Keratinocyte (primary cell): ENCODE measurements at regions not wholly inside any gene's neighbourhood (a gene's known extent, or its start where the extent isn't known, plus 50 kb on each side); places are given as distances from the start of the nearest gene placed in this dataset.

Source experiments
- DNase-seq: peaks from one replicate; pipeline ENCODE4 v3.0.0-alpha.2; 2011; ENCODE audit warnings: low read depth, missing footprints, low spot score
- FAIRE-seq: peaks from 2 replicates; lab custom pipeline; 2011; peaks lifted over from hg19 to GRCh38; lab: Jason Lieb, UNC
- H2AFZ ChIP-seq: 2 replicates; pipeline ENCODE4 v1.6.0; 2012; ENCODE audit warnings: low read length, control low read depth, inconsistent platforms; ENCODE audit not compliant: control insufficient read depth
- H3K27ac ChIP-seq: 2 replicates; pipeline ENCODE4 v1.5.1; 2011; ENCODE audit warnings: low read length; ENCODE audit not compliant: control insufficient read depth, insufficient read depth
- H3K27me3 ChIP-seq: 3 replicates; pipeline ENCODE4 v1.6.0; 2011; ENCODE audit warnings: low read length; ENCODE audit not compliant: control insufficient read depth, insufficient read depth; ENCODE audit errors: extremely low read depth
- H3K36me3 ChIP-seq, 2 experiments: 2 replicates in 1 of 2; 3 replicates in 1 of 2; pipeline ENCODE4 v1.5.1; 2011; ENCODE audit warnings: low read length in 2 of 2, mild to moderate bottlenecking in 1 of 2; ENCODE audit not compliant: control insufficient read depth in 2 of 2, insufficient read depth in 2 of 2; ENCODE audit errors: extremely low read depth in 1 of 2
- H3K4me1 ChIP-seq: 3 replicates; pipeline ENCODE4 v1.5.1; 2011; ENCODE audit warnings: low read length; ENCODE audit not compliant: control insufficient read depth, insufficient read depth; ENCODE audit errors: extremely low read depth
- H3K4me2 ChIP-seq: 3 replicates; pipeline ENCODE4 v1.6.0; 2011; ENCODE audit warnings: low read depth, low read length; ENCODE audit not compliant: control insufficient read depth, insufficient read depth; ENCODE audit errors: extremely low read depth
- H3K4me3 ChIP-seq, 3 experiments: fragments of 200-600 bp in 1 of 3; sonication (generic) in 1 of 3; 2 replicates in 2 of 3; 3 replicates in 1 of 3; pipeline ENCODE4 v1.5.1; 2011 to 2016; ENCODE audit warnings: low read length in 3 of 3, mild to moderate bottlenecking in 3 of 3, control low read depth in 2 of 3, inconsistent platforms in 1 of 3, low read depth in 1 of 3, mixed read lengths in 1 of 3, mixed run types in 1 of 3, moderate library complexity in 1 of 3; ENCODE audit not compliant: control insufficient read depth in 2 of 3, insufficient read depth in 2 of 3; ENCODE audit errors: extremely low read depth in 1 of 3
- H3K79me2 ChIP-seq: 2 replicates; pipeline ENCODE4 v1.6.0; 2012; ENCODE audit warnings: low read length; ENCODE audit not compliant: control insufficient read depth, insufficient read depth
- H3K9ac ChIP-seq: 3 replicates; pipeline ENCODE4 v1.6.0; 2011; ENCODE audit warnings: low read length; ENCODE audit not compliant: control insufficient read depth, insufficient read depth; ENCODE audit errors: extremely low read depth
- H3K9me1 ChIP-seq: 3 replicates; pipeline ENCODE4 v1.6.0; 2011; ENCODE audit warnings: low read length; ENCODE audit not compliant: control insufficient read depth, insufficient read depth; ENCODE audit errors: extremely low read depth
- H3K9me3 ChIP-seq: 2 replicates; pipeline ENCODE4 v1.5.1; 2012; ENCODE audit warnings: low read depth, low read length; ENCODE audit not compliant: control insufficient read depth
- H4K20me1 ChIP-seq: 3 replicates; pipeline ENCODE4 v1.6.0; 2011; ENCODE audit warnings: low read length; ENCODE audit not compliant: control insufficient read depth, insufficient read depth; ENCODE audit errors: extremely low read depth
- EZH2 ChIP-seq: IDR thresholded peaks from one replicate; pipeline ENCODE4 v1.6.1; 2012; ENCODE audit warnings: inconsistent platforms, mild to moderate bottlenecking, low read length, moderate library complexity
- dilution Hi-C: fragments of 300-500 bp; cut with MboI; formaldehyde crosslinking; loops from one replicate; pipeline ENCODE4 v1.7.0; 2020; ENCODE audit warnings: low sequenced_read_pairs; ENCODE audit not compliant: extremely low pct_ligation_motif_present
- TF ChIP-seq, protein P1 (sequence below), 3 experiments: IDR thresholded peaks in 1 of 3; conservative IDR thresholded peaks in 1 of 3; optimal IDR thresholded peaks in 1 of 3; 2 replicates in 2 of 3; 3 replicates in 1 of 3; pipeline versions ENCODE3 to v1.5.1; 2011; ENCODE audit warnings: low read length in 3 of 3, mild to moderate bottlenecking in 3 of 3, moderate library complexity in 2 of 3, control low read depth in 1 of 3, inconsistent platforms in 1 of 3; ENCODE audit not compliant: insufficient read depth in 2 of 3; ENCODE audit errors: extremely low read depth in 1 of 3

DNA sequence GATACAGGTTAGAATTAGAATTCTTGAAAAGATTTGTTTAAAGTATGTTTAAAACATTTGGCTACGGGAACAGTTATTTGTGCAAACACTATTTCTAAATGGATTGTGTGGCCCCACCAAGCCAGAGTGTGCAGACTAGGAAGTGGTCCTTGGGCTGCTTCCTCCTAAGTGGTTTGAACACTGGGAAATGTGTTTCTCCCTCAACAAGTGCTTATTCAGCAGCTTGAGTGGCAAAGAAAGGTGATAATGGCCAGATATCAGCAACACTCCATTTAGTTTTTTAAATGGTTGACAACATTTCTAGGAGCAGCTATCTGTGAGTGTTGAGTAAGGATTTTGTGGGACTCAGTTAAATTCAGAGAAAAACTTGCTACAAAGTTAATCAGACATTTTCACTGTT, 141.4 kb upstream of the LNX1 start:
- no peak for DNase-seq
- Histone ChIP-seq H3K27ac (no peak overlapping the region), H3K9me3 (no peaks in the 10 kb centered on the region), H3K9ac (no peak overlapping the region), H3K36me3 (no peaks in the 10 kb centered on the region), H3K4me3 (no peak overlapping the region), H2AFZ (no peak overlapping the region), H3K79me2 (no peaks in the 10 kb centered on the region), H3K4me1 (peaks cover 12% of the 10 kb centered on the region), H3K27me3 (no peaks in the 10 kb centered on the region), H4K20me1 (no peaks in the 10 kb centered on the region), H3K4me2 (no peak overlapping the region), H3K9me1 (no peaks in the 10 kb centered on the region)
- dilution Hi-C loops = no loop called here
- no peak for FAIRE-seq
- no peak for TF ChIP-seq EZH2
- TF ChIP-seq, protein P1, sequence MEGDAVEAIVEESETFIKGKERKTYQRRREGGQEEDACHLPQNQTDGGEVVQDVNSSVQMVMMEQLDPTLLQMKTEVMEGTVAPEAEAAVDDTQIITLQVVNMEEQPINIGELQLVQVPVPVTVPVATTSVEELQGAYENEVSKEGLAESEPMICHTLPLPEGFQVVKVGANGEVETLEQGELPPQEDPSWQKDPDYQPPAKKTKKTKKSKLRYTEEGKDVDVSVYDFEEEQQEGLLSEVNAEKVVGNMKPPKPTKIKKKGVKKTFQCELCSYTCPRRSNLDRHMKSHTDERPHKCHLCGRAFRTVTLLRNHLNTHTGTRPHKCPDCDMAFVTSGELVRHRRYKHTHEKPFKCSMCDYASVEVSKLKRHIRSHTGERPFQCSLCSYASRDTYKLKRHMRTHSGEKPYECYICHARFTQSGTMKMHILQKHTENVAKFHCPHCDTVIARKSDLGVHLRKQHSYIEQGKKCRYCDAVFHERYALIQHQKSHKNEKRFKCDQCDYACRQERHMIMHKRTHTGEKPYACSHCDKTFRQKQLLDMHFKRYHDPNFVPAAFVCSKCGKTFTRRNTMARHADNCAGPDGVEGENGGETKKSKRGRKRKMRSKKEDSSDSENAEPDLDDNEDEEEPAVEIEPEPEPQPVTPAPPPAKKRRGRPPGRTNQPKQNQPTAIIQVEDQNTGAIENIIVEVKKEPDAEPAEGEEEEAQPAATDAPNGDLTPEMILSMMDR (optimal IDR thresholded peaks at IDR 0.05 in 1 of 3, IDR thresholded peaks at IDR 0.05 in 1 of 3, conservative IDR thresholded peaks at IDR 0.05 in 1 of 3; ENCODE audit: extremely low read depth in 1 of 3, insufficient read depth in 2 of 3, low read length in 3 of 3) = no peak

DNA sequence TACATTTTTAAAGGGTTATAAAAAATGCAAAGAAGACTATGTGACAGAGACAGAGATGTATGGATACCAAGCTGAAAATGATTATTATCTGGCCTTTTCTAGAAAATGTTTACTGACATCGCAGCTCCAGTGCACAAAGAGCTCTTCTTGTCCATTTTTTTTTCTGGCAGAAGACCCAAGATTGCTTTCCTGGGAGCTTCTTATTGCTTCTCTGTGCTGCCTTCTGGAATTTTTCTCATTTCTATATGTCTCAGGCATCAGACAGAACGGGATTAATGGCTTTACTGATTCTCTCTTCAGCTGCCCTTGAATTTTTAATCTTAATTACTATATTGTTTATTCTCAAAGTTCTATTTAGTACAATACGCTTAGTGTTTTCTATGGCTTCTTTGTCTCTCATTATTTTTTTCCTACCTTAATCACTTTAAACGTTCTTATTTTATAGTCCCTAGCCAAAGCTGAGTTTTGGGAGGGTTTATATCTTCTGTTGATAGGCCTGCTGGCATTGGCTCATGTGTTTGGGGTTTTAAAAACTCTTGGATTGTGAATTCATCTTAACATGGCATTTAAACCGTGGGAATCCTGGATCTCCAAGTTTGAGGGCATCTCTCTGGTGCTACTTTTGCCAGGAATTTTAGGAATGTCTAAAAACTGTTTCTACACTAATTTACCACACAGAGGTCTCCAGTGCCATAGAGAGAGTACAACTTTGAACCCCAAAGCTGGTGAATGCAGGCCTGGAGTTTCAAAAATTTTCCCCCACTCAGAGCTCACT, 138.9 kb upstream of the LNX1 start:
- Histone ChIP-seq H2AFZ (no peak overlapping the region), H3K4me2 (no peak overlapping the region), H3K4me3 (no peak overlapping the region), H4K20me1 (no peaks in the 10 kb centered on the region), H3K9me1 (no peaks in the 10 kb centered on the region), H3K36me3 (no peaks in the 10 kb centered on the region), H3K79me2 (no peaks in the 10 kb centered on the region), H3K9ac (no peak overlapping the region), H3K27ac (no peak overlapping the region), H3K9me3 (no peaks in the 10 kb centered on the region), H3K4me1 (peaks cover 10% of the 10 kb centered on the region), H3K27me3 (no peaks in the 10 kb centered on the region)
- TF ChIP-seq, protein P1 (optimal IDR thresholded peaks at IDR 0.05 in 1 of 3, IDR thresholded peaks at IDR 0.05 in 1 of 3, conservative IDR thresholded peaks at IDR 0.05 in 1 of 3; ENCODE audit: extremely low read depth in 1 of 3, insufficient read depth in 2 of 3, low read length in 3 of 3) = no peak
- TF ChIP-seq EZH2 = no peak
- FAIRE-seq (no peak), DNase-seq (no peak)
- dilution Hi-C loops = no loop called here
